ENCODE measurements at regions not wholly inside any gene's neighbourhood (a gene's known extent, or its start where the extent isn't known, plus 50 kb on each side); places are given as distances from the start of the nearest gene placed in this dataset.

GRCh38 chr4:164483711-164484110 is 270.2 kb upstream of the SMIM31 start:
- TF ChIP-seq CTCF (IDR thresholded peaks at IDR 0.05; ENCODE audit: poor library complexity, severe bottlenecking) (no peak), EZH2 (IDR thresholded peaks at IDR 0.05; ENCODE audit: borderline replicate concordance, insufficient read depth, low read length, poor library complexity, severe bottlenecking) (no peak)
